ENCODE measurements at regions not wholly inside any gene's neighbourhood (a gene's known extent, or its start where the extent isn't known, plus 50 kb on each side); places are given as distances from the start of the nearest gene placed in this dataset.

DNA sequence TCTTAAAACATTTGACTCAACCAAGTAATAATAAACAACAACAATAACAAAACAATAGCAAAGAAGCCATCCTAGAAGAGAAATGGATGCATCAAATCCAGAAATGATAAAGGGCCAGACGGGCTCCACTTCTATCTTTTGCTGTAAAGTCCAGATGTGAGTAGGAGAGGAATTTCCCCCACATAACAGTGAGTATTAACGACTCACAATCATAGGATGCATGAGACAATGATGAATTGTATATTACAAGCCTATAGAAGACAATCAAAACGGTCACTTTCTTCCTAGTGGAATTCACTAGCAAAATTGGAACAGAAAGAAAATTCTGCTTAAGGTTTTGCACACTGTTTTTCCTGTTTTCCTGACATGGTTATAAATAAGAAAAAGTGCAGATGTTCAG, 97.0 kb upstream of the PREP start:
- no peak overlapping the region for H3K27ac ChIP-seq
- 51 to 69% methylated on average over 3 of the region's 3 CpGs for WGBS, 2 donors
- H3K9me3 ChIP-seq, result no peaks in the 10 kb centered on the region
- no peaks in the 10 kb centered on the region for H3K36me3 ChIP-seq (ENCODE audit: low read depth, missing control alignments)
- intact Hi-C loops (cut with DNase I; ENCODE audit: low total_unique reads), result no loop called here
- no peak for DNase-seq
- no peaks in the 10 kb centered on the region for H3K27me3 ChIP-seq
- TF ChIP-seq POLR2A (IDR thresholded peaks at IDR 0.05) (no peak), CTCF (IDR thresholded peaks at IDR 0.05) (no peak)
- H3K4me3 ChIP-seq, result no peak overlapping the region
- H3K4me1 ChIP-seq, result no peaks in the 10 kb centered on the region

DNA sequence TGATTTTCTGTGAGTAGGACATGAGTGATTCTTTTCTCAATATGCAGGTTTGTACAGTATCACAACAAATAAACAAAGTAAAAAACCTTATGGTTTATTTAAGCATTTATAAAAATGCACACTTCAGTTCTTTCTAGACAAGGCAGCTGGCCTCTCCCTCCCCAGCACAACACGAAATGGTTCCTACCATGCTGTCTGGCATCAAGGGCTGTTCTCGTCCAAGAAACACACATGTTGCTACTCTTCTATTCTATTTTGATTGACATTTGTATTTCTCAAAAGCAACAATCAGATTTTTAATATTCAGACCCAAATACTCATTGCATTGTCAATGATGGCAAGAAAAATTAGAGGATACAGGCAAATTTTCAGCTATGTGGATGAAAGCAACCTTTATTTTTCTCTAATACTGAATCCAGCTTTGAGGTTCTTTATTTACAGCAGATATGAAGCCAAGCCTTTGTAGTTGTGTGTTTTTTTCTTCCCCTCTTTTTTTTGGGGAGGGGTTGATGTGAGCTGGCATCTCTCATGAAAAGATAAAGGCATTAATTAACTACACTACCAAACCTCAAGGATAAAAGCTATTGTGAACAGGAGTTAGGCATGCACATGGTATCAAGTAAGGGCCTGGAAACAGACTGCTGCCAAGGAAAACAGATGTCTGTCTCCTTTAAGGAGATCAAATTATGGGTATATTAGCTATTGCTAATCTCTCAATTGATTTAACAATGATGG, 96.4 kb upstream of the PREP start:
- H3K4me3 ChIP-seq, result no peak overlapping the region
- H3K27me3 ChIP-seq, result no peaks in the 10 kb centered on the region
- 86 to 89% methylated on average over 2 of the region's 2 CpGs for WGBS, 2 donors
- H3K36me3 ChIP-seq (ENCODE audit: low read depth, missing control alignments), result no peaks in the 10 kb centered on the region
- no peak for DNase-seq
- no peaks in the 10 kb centered on the region for H3K9me3 ChIP-seq
- intact Hi-C loops (cut with DNase I; ENCODE audit: low total_unique reads), result no loop called here
- H3K27ac ChIP-seq, result no peak overlapping the region
- TF ChIP-seq CTCF (IDR thresholded peaks at IDR 0.05) (no peak), POLR2A (IDR thresholded peaks at IDR 0.05) (no peak)
- H3K4me1 ChIP-seq, result no peaks in the 10 kb centered on the region

DNA sequence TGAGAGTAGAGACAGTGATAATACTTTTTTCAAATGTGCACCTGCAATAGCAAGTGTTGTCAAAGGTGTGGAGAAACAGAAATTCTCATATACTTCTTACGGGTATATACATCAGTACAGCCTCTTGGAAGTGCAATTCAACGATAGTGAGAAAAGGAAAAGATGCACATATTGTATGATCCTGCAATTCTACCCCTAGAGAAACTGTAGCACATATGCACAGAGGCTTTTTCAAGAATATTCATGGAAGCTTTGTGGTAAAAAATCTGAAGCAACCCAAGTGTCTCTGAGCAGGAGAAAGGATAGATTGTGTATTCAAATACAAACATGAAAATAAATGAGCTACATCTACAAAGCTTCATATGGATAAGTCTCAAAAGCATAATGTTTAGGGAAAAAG, 94.7 kb upstream of the PREP start:
- no peak overlapping the region for H3K4me3 ChIP-seq
- H3K36me3 ChIP-seq (ENCODE audit: low read depth, missing control alignments), result no peaks in the 10 kb centered on the region
- 93 to 95% methylated on average over 2 of the region's 2 CpGs for WGBS, 2 donors
- TF ChIP-seq POLR2A (IDR thresholded peaks at IDR 0.05) (no peak), CTCF (IDR thresholded peaks at IDR 0.05) (no peak)
- peaks cover 13% of the 10 kb centered on the region for H3K4me1 ChIP-seq
- DNase-seq, result no peak
- H3K27ac ChIP-seq, result no peak overlapping the region
- intact Hi-C loops (cut with DNase I; ENCODE audit: low total_unique reads), result no loop called here
- H3K9me3 ChIP-seq, result no peaks in the 10 kb centered on the region
- no peaks in the 10 kb centered on the region for H3K27me3 ChIP-seq

DNA sequence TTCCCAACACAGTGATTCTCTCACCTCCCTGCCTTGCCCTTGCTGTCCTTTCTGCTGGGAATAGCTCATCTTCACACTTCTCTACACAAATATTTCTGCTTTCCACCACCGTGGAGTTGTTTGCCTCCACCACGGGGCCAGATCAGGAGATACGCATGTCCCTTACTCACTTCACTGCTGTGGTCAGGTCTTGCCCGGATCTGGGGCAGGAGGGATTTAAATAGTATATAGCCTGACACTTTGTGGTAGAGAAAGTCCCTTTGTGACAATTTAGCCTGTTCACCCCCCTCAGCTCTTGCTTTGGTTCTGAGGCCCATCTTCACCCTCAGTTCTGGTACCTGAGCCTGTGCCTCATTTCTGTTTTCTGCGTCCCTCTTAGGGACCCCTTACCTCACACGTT, 92.6 kb upstream of the PREP start:
- Histone ChIP-seq H3K36me3 (ENCODE audit: low read depth, missing control alignments) (no peaks in the 10 kb centered on the region), H3K4me1 (peaks cover 17% of the 10 kb centered on the region), H3K27ac (no peak overlapping the region), H3K27me3 (no peaks in the 10 kb centered on the region), H3K9me3 (no peaks in the 10 kb centered on the region), H3K4me3 (no peak overlapping the region)
- intact Hi-C loops (cut with DNase I; ENCODE audit: low total_unique reads), result no loop called here
- no peak for DNase-seq
- TF ChIP-seq CTCF (IDR thresholded peaks at IDR 0.05), result no peak
- no peak for TF ChIP-seq POLR2A (IDR thresholded peaks at IDR 0.05)
- WGBS, 2 donors, result 91 to 93% methylated on average over 6 of the region's 6 CpGs

GRCh38 chr6:105494688-105495087, 91.8 kb upstream of the PREP start:
- H3K27ac ChIP-seq, result no peak overlapping the region
- H3K27me3 ChIP-seq, result no peaks in the 10 kb centered on the region
- H3K9me3 ChIP-seq, result no peaks in the 10 kb centered on the region
- peaks cover 17% of the 10 kb centered on the region for H3K4me1 ChIP-seq
- TF ChIP-seq CTCF (IDR thresholded peaks at IDR 0.05) (no peak), POLR2A (IDR thresholded peaks at IDR 0.05) (no peak)
- no peak for DNase-seq
- WGBS, 2 donors, result 83 to 92% methylated on average over 5 of the region's 5 CpGs
- no peaks in the 10 kb centered on the region for H3K36me3 ChIP-seq (ENCODE audit: low read depth, missing control alignments)
- intact Hi-C loops (cut with DNase I; ENCODE audit: low total_unique reads), result no loop called here
- H3K4me3 ChIP-seq, result no peak overlapping the region

Data from testis (tissue), 2 donors.